Tibial artery (tissue), 4 donors: ENCODE measurements at regions not wholly inside any gene's neighbourhood (a gene's known extent, or its start where the extent isn't known, plus 50 kb on each side); places are given as distances from the start of the nearest gene placed in this dataset.

ENCODE experiments used
- DNase-seq, 2 donors: peaks; one replicate each; pipeline ENCODE4 v3.0.0-alpha.2; 2019
- H3K27ac ChIP-seq, 2 donors: fragments of 200-600 bp; sonication (generic) in 1 of 2; 1 replicate in 1 of 2; 2 replicates in 1 of 2; pipeline ENCODE4 v1.5.1; 2018 to 2019; ENCODE audit warnings: mild to moderate bottlenecking in 1 of 2
- H3K27me3 ChIP-seq, 2 donors: fragments of 200-600 bp; sonication (generic) in 1 of 2; one replicate each; pipeline versions ENCODE4 v1.5.1 to v1.6.0; 2016 to 2019
- H3K36me3 ChIP-seq, 3 donors: fragments of 200-600 bp; sonication (generic) in 2 of 3; one replicate each; pipeline ENCODE4 v1.5.1; 2016 to 2019; ENCODE audit warnings: mild to moderate bottlenecking in 2 of 3
- H3K4me1 ChIP-seq, 4 donors: fragments of 200-600 bp; sonication (generic) in 2 of 4; 1 replicate in 3 of 4; 2 replicates in 1 of 4; pipeline ENCODE4 v1.5.1; 2016 to 2019
- H3K4me3 ChIP-seq, 2 donors: fragments of 200-600 bp; sonication (generic) in 1 of 2; 1 replicate in 1 of 2; 2 replicates in 1 of 2; pipeline ENCODE4 v1.5.1; 2018 to 2019; ENCODE audit warnings: mild to moderate bottlenecking in 2 of 2
- H3K9me3 ChIP-seq, 3 donors: fragments of 200-600 bp; sonication (generic) in 1 of 3; one replicate each; pipeline ENCODE4 v1.5.1; 2016 to 2019
- intact Hi-C: fragments of 100-400 bp; cut with DNase I; formaldehyde crosslinking; loops from one replicate; pipeline ENCODE4 v1.15.0; 2023; ENCODE audit warnings: low total_unique reads
- TF ChIP-seq, protein P1 (sequence below), 2 experiments: fragments of 200-600 bp in 1 of 2; fragments of 450-650 bp in 1 of 2; IDR thresholded peaks; one replicate each; pipeline ENCODE4 v1.5.1; 2017 to 2019; ENCODE audit warnings: antibody characterized with exemption in 2 of 2, mild to moderate bottlenecking in 1 of 2, moderate library complexity in 1 of 2

- Histone ChIP-seq H3K36me3 (no peaks in the 10 kb centered on the region), H3K9me3 (no peaks in the 10 kb centered on the region), H3K27me3 (no peaks in the 10 kb centered on the region), H3K27ac (no peak overlapping the region), H3K4me1 (no peaks in the 10 kb centered on the region), H3K4me3 (no peak overlapping the region)
- no peak for DNase-seq
- intact Hi-C loops: no loop called here
- TF ChIP-seq, protein P1, sequence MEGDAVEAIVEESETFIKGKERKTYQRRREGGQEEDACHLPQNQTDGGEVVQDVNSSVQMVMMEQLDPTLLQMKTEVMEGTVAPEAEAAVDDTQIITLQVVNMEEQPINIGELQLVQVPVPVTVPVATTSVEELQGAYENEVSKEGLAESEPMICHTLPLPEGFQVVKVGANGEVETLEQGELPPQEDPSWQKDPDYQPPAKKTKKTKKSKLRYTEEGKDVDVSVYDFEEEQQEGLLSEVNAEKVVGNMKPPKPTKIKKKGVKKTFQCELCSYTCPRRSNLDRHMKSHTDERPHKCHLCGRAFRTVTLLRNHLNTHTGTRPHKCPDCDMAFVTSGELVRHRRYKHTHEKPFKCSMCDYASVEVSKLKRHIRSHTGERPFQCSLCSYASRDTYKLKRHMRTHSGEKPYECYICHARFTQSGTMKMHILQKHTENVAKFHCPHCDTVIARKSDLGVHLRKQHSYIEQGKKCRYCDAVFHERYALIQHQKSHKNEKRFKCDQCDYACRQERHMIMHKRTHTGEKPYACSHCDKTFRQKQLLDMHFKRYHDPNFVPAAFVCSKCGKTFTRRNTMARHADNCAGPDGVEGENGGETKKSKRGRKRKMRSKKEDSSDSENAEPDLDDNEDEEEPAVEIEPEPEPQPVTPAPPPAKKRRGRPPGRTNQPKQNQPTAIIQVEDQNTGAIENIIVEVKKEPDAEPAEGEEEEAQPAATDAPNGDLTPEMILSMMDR (IDR thresholded peaks at IDR 0.05): no peak
Measured at GRCh38 chr13:79703772-79704171, 222.8 kb downstream of the NDFIP2 start.

DNA sequence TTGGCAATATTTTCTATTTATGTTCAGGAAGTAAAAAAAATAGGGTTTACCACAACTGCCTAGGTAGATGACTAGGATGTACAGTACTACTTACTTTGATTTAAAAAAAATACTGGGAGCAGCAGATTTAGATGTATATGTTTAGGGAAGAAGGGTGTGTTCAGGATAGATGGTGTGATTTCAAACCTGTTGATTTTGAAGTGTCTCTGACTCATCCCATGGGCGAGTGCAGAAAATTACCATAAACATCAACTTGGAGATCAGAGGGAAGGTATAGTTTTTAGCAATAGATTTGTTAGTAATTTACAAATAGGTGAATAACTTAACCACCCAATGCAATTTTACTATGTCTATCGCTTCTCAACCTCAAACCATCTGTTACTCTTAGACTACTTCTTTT, 214.8 kb downstream of the NDFIP2 start:
- Histone ChIP-seq H3K27me3 (no peaks in the 10 kb centered on the region), H3K27ac (no peak overlapping the region), H3K4me3 (no peak overlapping the region), H3K36me3 (no peaks in the 10 kb centered on the region), H3K4me1 (no peaks in the 10 kb centered on the region), H3K9me3 (no peaks in the 10 kb centered on the region)
- TF ChIP-seq, protein P1 (IDR thresholded peaks at IDR 0.05): no peak
- intact Hi-C loops: no loop called here
- DNase-seq: no peak

GRCh38 chr13:79692846-79693245, 211.9 kb downstream of the NDFIP2 start:
- intact Hi-C loops: no loop called here
- H3K4me1 ChIP-seq: no peaks in the 10 kb centered on the region
- TF ChIP-seq, protein P1 (IDR thresholded peaks at IDR 0.05): no peak
- H3K4me3 ChIP-seq: no peak overlapping the region
- H3K36me3 ChIP-seq: no peaks in the 10 kb centered on the region
- no peaks in the 10 kb centered on the region for H3K9me3 ChIP-seq
- H3K27me3 ChIP-seq: no peaks in the 10 kb centered on the region
- no peak overlapping the region for H3K27ac ChIP-seq
- DNase-seq: no peak

DNA sequence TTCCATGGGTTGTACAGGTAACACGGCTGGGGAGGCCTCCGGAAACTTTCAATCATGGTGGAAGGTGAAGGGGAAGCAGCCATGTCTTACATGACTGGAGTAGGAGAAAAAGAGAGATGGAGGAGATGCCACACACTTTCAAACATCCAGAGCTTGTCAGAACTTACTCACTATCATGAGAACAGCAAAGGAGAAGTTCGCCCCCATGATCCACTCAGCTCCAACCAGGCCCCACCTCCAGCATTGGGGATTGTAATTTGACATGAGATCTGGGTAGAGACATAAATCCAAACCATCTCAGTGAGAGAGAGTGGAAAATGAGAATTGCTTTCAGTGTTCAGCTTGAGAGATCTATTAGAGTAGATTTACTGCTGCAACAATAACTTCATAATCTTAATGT, 210.9 kb downstream of the NDFIP2 start:
- no peaks in the 10 kb centered on the region for H3K9me3 ChIP-seq
- TF ChIP-seq, protein P1 (IDR thresholded peaks at IDR 0.05): no peak

GRCh38 chr13:79688741-79689140, 207.8 kb downstream of the NDFIP2 start:
- TF ChIP-seq, protein P1 (IDR thresholded peaks at IDR 0.05): no peak
- H3K4me3 ChIP-seq: no peak overlapping the region
- no peaks in the 10 kb centered on the region for H3K36me3 ChIP-seq
- no peaks in the 10 kb centered on the region for H3K9me3 ChIP-seq
- H3K4me1 ChIP-seq: no peaks in the 10 kb centered on the region
- H3K27me3 ChIP-seq: no peaks in the 10 kb centered on the region
- no peak for DNase-seq
- H3K27ac ChIP-seq: no peak overlapping the region
- intact Hi-C loops: no loop called here

More for the DNA sequence above, 210.9 kb downstream of the NDFIP2 start:
- Histone ChIP-seq H3K36me3 (no peaks in the 10 kb centered on the region), H3K27ac (no peak overlapping the region), H3K27me3 (no peaks in the 10 kb centered on the region), H3K4me3 (no peak overlapping the region), H3K4me1 (no peaks in the 10 kb centered on the region)
- no peak for DNase-seq
- intact Hi-C loops: no loop called here

- intact Hi-C loops: no loop called here
- H3K27me3 ChIP-seq: no peaks in the 10 kb centered on the region
- no peak overlapping the region for H3K27ac ChIP-seq
- no peak overlapping the region for H3K4me3 ChIP-seq
- H3K36me3 ChIP-seq: no peaks in the 10 kb centered on the region
- H3K9me3 ChIP-seq: no peaks in the 10 kb centered on the region
- no peak for DNase-seq
- H3K4me1 ChIP-seq: no peaks in the 10 kb centered on the region
- TF ChIP-seq, protein P1 (IDR thresholded peaks at IDR 0.05): no peak
Measured at GRCh38 chr13:79686441-79686840, 205.5 kb downstream of the NDFIP2 start.
